CD14-positive monocyte (primary cell): ENCODE measurements at regions not wholly inside any gene's neighbourhood (a gene's known extent, or its start where the extent isn't known, plus 50 kb on each side); places are given as distances from the start of the nearest gene placed in this dataset.

Experiments used
- DNase-seq, 3 donors: peaks; one replicate each; pipeline ENCODE4 v3.0.0-alpha.2; 2011 to 2022
- H2AFZ ChIP-seq: 2 replicates; pipeline ENCODE4 v1.6.0; 2012; ENCODE audit warnings: mild to moderate bottlenecking, low read depth, low read length, inconsistent platforms; ENCODE audit not compliant: insufficient read depth, poor library complexity, severe bottlenecking
- H3K27ac ChIP-seq, 2 donors: 1 replicate in 1 of 2; 2 replicates in 1 of 2; pipeline ENCODE4 v1.5.1; 2012 to 2013; ENCODE audit warnings: low read length in 2 of 2, control low read depth in 1 of 2, inconsistent platforms in 1 of 2, low read depth in 1 of 2, mild to moderate bottlenecking in 1 of 2
- H3K27me3 ChIP-seq, 2 donors: one replicate each; pipeline versions ENCODE4 v1.6.0 to v1.6.1; 2011 to 2013; ENCODE audit warnings: low read length in 2 of 2; ENCODE audit not compliant: control insufficient read depth in 2 of 2, insufficient read depth in 2 of 2
- H3K36me3 ChIP-seq, 2 donors: replicated peaks in 1 of 2; 1 replicate in 1 of 2; 2 replicates in 1 of 2; pipeline versions ENCODE4 v1.5.1 to v1.6.1; 2012 to 2013; ENCODE audit warnings: low read length in 2 of 2, control low read depth in 1 of 2, inconsistent platforms in 1 of 2, mild to moderate bottlenecking in 1 of 2; ENCODE audit not compliant: insufficient read depth in 2 of 2, control insufficient read depth in 1 of 2
- H3K4me1 ChIP-seq, 2 donors: 1 replicate in 1 of 2; 2 replicates in 1 of 2; pipeline versions ENCODE4 v1.5.1 to v1.6.1; 2012 to 2013; ENCODE audit warnings: low read length in 2 of 2, control low read depth in 1 of 2, inconsistent platforms in 1 of 2, mild to moderate bottlenecking in 1 of 2, moderate library complexity in 1 of 2; ENCODE audit not compliant: insufficient read depth in 2 of 2, control insufficient read depth in 1 of 2
- H3K4me2 ChIP-seq: replicated peaks from 2 replicates; pipeline ENCODE3; 2012; ENCODE audit warnings: low read length, moderate library complexity, mild to moderate bottlenecking; ENCODE audit not compliant: poor library complexity, severe bottlenecking; ENCODE audit errors: extremely low read depth
- H3K4me3 ChIP-seq, 3 experiments: fragments of 200-600 bp in 1 of 3; sonication (generic) in 1 of 3; replicated peaks in 1 of 3; 1 replicate in 2 of 3; 2 replicates in 1 of 3; pipeline ENCODE4 v1.5.1; 2011 to 2013; ENCODE audit warnings: low read length in 3 of 3, mild to moderate bottlenecking in 3 of 3, control low read depth in 2 of 3, low read depth in 2 of 3, inconsistent platforms in 1 of 3, moderate library complexity in 1 of 3
- H3K79me2 ChIP-seq: 2 replicates; pipeline ENCODE4 v1.6.0; 2012; ENCODE audit warnings: mild to moderate bottlenecking, control low read depth, inconsistent platforms, low read length, moderate library complexity; ENCODE audit not compliant: insufficient read depth
- H3K9ac ChIP-seq: 2 replicates; pipeline ENCODE4 v1.6.0; 2017; ENCODE audit warnings: low read length, mild to moderate bottlenecking; ENCODE audit not compliant: insufficient read depth, poor library complexity, severe bottlenecking
- H3K9me3 ChIP-seq, 2 donors: replicated peaks in 1 of 2; 1 replicate in 1 of 2; 2 replicates in 1 of 2; pipeline versions ENCODE4 v1.5.1 to v1.6.1; 2012 to 2013; ENCODE audit warnings: low read length in 2 of 2, control low read depth in 1 of 2; ENCODE audit not compliant: control insufficient read depth in 1 of 2, insufficient read depth in 1 of 2
- H4K20me1 ChIP-seq: 2 replicates; pipeline ENCODE4 v1.6.0; 2012; ENCODE audit warnings: mild to moderate bottlenecking, low read length, control low read depth, moderate library complexity; ENCODE audit not compliant: insufficient read depth
- H3K27ac Mint-ChIP-seq, 7 donors: one replicate each; pipeline ENCODE4 v1.8.0; 2020; ENCODE audit warnings: mild to moderate bottlenecking in 7 of 7, mixed read lengths in 7 of 7, moderate library complexity in 6 of 7, inconsistent platforms in 2 of 7
- H3K27me3 Mint-ChIP-seq, 3 donors: one replicate each; pipeline ENCODE4 v1.8.0; 2021 to 2022; ENCODE audit warnings: low read depth in 3 of 3, mild to moderate bottlenecking in 3 of 3, mixed read lengths in 3 of 3, moderate library complexity in 3 of 3, inconsistent platforms in 1 of 3
- H3K36me3 Mint-ChIP-seq, 2 donors: one replicate each; pipeline ENCODE4 v1.8.0; 2020; ENCODE audit warnings: mixed read lengths in 2 of 2, inconsistent platforms in 1 of 2, mild to moderate bottlenecking in 1 of 2
- H3K4me1 Mint-ChIP-seq: one replicate; pipeline ENCODE4 v1.8.0; 2020; ENCODE audit warnings: mild to moderate bottlenecking, mixed read lengths
- H3K4me3 Mint-ChIP-seq, 2 donors: one replicate each; pipeline ENCODE4 v1.8.0; 2020; ENCODE audit warnings: mild to moderate bottlenecking in 2 of 2, mixed read lengths in 2 of 2, moderate library complexity in 1 of 2
- H3K9me3 Mint-ChIP-seq, 7 donors: one replicate each; pipeline ENCODE4 v1.8.0; 2020 to 2022; ENCODE audit warnings: mixed read lengths in 7 of 7, mild to moderate bottlenecking in 6 of 7, moderate library complexity in 6 of 7, inconsistent platforms in 2 of 7
- CTCF ChIP-seq: fragments of 200-600 bp; IDR thresholded peaks from one replicate; pipeline ENCODE4 v1.8.0; 2022; ENCODE audit warnings: antibody characterized with exemption, mild to moderate bottlenecking
- WGBS: methylation state at CpG from one replicate; pipeline ENCODE4 v1.1.5; 2013; ENCODE audit warnings: missing lambda C conversion rate; ENCODE audit not compliant: insufficient coverage; 5-methylcytosine and 5-hydroxymethylcytosine counted together
- intact Hi-C, 2 donors: fragments of 100-400 bp; cut with micrococcal nuclease; formaldehyde crosslinking; loops; one replicate each; pipeline versions ENCODE4 v1.15.0 to v1.15.1; 2023

- Mint-ChIP-seq H3K9me3 (peaks cover 0 to 10% (median 4%) of the 10 kb centered on the region in 7 donors), H3K27ac (no peak overlapping the region), H3K27me3 (peaks cover 0 to 3% (median 3%) of the 10 kb centered on the region in 3 donors), H3K4me3 (no peak overlapping the region), H3K36me3 (no peaks in the 10 kb centered on the region), H3K4me1 (no peaks in the 10 kb centered on the region)
- H3K27me3 ChIP-seq: no peaks in the 10 kb centered on the region
- H3K27ac ChIP-seq: no peak overlapping the region
- no peaks in the 10 kb centered on the region for H3K4me1 ChIP-seq
- peaks cover 0 to 12% of the 10 kb centered on the region in 2 donors for H3K9me3 ChIP-seq
- H4K20me1 ChIP-seq: no peaks in the 10 kb centered on the region
- WGBS: 88% methylated on average over 10 of the region's 13 CpGs
- no peak overlapping the region for H3K9ac ChIP-seq
- no peaks in the 10 kb centered on the region for H3K79me2 ChIP-seq
- intact Hi-C loops: no loop called here
- TF ChIP-seq CTCF: no peak
- no peak overlapping the region for H3K4me2 ChIP-seq
- H2AFZ ChIP-seq: no peak overlapping the region
- DNase-seq: no peak
- H3K36me3 ChIP-seq: no peaks in the 10 kb centered on the region
- no peak overlapping the region for H3K4me3 ChIP-seq
Observed at GRCh38 chr7:159237022-159237653, 92.5 kb upstream of the VIPR2 start.

- Histone ChIP-seq H3K4me1 (no peaks in the 10 kb centered on the region), H3K79me2 (no peaks in the 10 kb centered on the region), H3K27ac (no peak overlapping the region), H2AFZ (no peak overlapping the region), H4K20me1 (no peaks in the 10 kb centered on the region), H3K27me3 (no peaks in the 10 kb centered on the region), H3K4me2 (no peak overlapping the region), H3K36me3 (no peaks in the 10 kb centered on the region), H3K9me3 (peaks cover 0 to 20% of the 10 kb centered on the region in 2 donors), H3K9ac (no peak overlapping the region), H3K4me3 (no peak overlapping the region)
- no peaks in the 10 kb centered on the region for H3K4me1 Mint-ChIP-seq
- no peak overlapping the region for H3K4me3 Mint-ChIP-seq
- peaks cover under 1 to 5% (median 4%) of the 10 kb centered on the region in 3 donors for H3K27me3 Mint-ChIP-seq
- no peaks in the 10 kb centered on the region for H3K36me3 Mint-ChIP-seq
- TF ChIP-seq CTCF: no peak
- 94% methylated on average over 21 of the region's 33 CpGs for WGBS
- intact Hi-C loops: no loop called here
- H3K9me3 Mint-ChIP-seq: peaks cover 2 to 13% (median 9%) of the 10 kb centered on the region in 7 donors
- DNase-seq: no peak
- H3K27ac Mint-ChIP-seq: no peak overlapping the region
Observed at GRCh38 chr7:159231017-159231416, 86.3 kb upstream of the VIPR2 start.
